ENCODE measurements at regions not wholly inside any gene's neighbourhood (a gene's known extent, or its start where the extent isn't known, plus 50 kb on each side); places are given as distances from the start of the nearest gene placed in this dataset.
A peak's percentile ranks its signal among the peaks of the same experiment; 100 is the strongest.

GRCh38 chr1:9434247-9435152 lies 104.8 kb upstream of the SLC25A33 start (continued):
- TF ChIP-seq SOX13 (IDR thresholded peaks at IDR 0.05) (no peak), SOX13 (CRISPR knock-in tag; conservative IDR thresholded peaks at IDR 0.05 in 1 of 2, IDR thresholded peaks at IDR 0.05 in 1 of 2) (no peak), TCF12 (IDR thresholded peaks at IDR 0.05) (no peak), TCF12 (CRISPR knock-in tag; IDR thresholded peaks at IDR 0.05) (no peak), ZNF180 (CRISPR knock-in tag; IDR thresholded peaks at IDR 0.05; ENCODE audit: borderline replicate concordance, low read depth) (no peak), BRF2 (CRISPR knock-in tag; IDR thresholded peaks at IDR 0.05) (0 out of 2 replicates have a peak, but pooled peaks have one; percentile 12), PHF20 (CRISPR knock-in tag; IDR thresholded peaks at IDR 0.05) (no peak), ZNF546 (CRISPR knock-in tag; conservative IDR thresholded peaks at IDR 0.05) (no peak)
- TF ChIP-seq, protein P1, sequence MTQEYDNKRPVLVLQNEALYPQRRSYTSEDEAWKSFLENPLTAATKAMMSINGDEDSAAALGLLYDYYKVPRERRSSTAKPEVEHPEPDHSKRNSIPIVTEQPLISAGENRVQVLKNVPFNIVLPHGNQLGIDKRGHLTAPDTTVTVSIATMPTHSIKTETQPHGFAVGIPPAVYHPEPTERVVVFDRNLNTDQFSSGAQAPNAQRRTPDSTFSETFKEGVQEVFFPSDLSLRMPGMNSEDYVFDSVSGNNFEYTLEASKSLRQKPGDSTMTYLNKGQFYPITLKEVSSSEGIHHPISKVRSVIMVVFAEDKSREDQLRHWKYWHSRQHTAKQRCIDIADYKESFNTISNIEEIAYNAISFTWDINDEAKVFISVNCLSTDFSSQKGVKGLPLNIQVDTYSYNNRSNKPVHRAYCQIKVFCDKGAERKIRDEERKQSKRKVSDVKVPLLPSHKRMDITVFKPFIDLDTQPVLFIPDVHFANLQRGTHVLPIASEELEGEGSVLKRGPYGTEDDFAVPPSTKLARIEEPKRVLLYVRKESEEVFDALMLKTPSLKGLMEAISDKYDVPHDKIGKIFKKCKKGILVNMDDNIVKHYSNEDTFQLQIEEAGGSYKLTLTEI (CRISPR knock-in tag; conservative IDR thresholded peaks at IDR 0.05), result no peak
